Progenitor cell of endocrine pancreas (in vitro differentiated cells): ENCODE measurements at regions not wholly inside any gene's neighbourhood (a gene's known extent, or its start where the extent isn't known, plus 50 kb on each side); places are given as distances from the start of the nearest gene placed in this dataset.
"Not testable (repeated sequence)": the region's sequence is repeated elsewhere in the genome, so short reads cannot be mapped to it uniquely, and the experiment has no call there.

ENCODE experiments used
- DNase-seq: peaks from one replicate; pipeline ENCODE4 v3.0.0; 2021; ENCODE audit warnings: low spot score; ENCODE audit not compliant: unreplicated experiment
- H3K27ac Mint-ChIP-seq: 2 replicates; pipeline ENCODE4 v1.8.0; 2021; ENCODE audit warnings: mild to moderate bottlenecking, moderate library complexity, mixed read lengths
- H3K27me3 Mint-ChIP-seq: 2 replicates; pipeline ENCODE4 v1.8.0; 2021; ENCODE audit warnings: mixed read lengths
- H3K36me3 Mint-ChIP-seq: 2 replicates; pipeline ENCODE4 v1.8.0; 2022; ENCODE audit warnings: mixed read lengths; ENCODE audit not compliant: insufficient read depth
- H3K4me1 Mint-ChIP-seq: 2 replicates; pipeline ENCODE4 v1.8.0; 2021; ENCODE audit warnings: low read depth, mixed read lengths
- H3K4me3 Mint-ChIP-seq: 2 replicates; pipeline ENCODE4 v1.8.0; 2021; ENCODE audit warnings: low read depth, mild to moderate bottlenecking, moderate library complexity, mixed read lengths
- H3K9me3 Mint-ChIP-seq: 2 replicates; pipeline ENCODE4 v1.8.0; 2021; ENCODE audit warnings: low read depth, mixed read lengths
- TF ChIP-seq, protein P1 (sequence below): fragments of 200-600 bp; sonication (generic); IDR thresholded peaks from one replicate; pipeline ENCODE4 v1.5.0; 2021; ENCODE audit warnings: antibody characterized with exemption, mild to moderate bottlenecking; ENCODE audit not compliant: unreplicated experiment

DNA sequence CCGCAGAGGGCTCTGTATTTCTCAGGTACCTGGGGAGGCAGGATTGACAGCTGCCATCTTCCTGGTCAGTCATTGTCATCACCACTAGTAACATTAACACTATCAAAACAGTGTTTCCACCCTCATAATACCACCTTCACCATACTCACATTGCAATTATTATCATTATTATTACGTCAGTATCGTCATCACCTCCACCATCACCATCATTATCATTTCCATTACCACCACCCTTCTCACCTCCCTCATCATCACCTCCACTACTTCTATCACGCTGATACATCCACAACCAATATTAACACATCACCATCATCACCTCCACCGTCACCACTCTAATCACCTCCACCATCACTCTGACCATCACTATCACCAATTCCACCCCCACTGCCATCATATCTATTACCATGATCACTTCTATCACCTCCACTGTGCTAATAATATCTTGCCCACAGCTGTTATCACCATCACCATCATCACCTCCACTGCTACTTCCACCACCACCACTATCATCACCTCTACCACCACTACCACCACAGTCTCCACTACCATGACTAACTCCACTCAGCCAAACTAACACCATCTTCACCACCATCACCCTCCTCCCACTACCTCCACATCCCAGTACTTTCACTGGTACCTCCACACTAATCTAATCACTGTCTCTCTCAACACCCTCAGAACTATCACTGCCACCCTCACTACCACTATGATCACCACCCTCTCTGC lies 196.4 kb downstream of the RPS24 start:
- Mint-ChIP-seq H3K4me3 (no peak overlapping the region), H3K27ac (no peak overlapping the region), H3K4me1 (peaks cover 4% of the 10 kb centered on the region), H3K36me3 (no peaks in the 10 kb centered on the region), H3K9me3 (no peaks in the 10 kb centered on the region), H3K27me3 (peaks cover 26% of the 10 kb centered on the region)
- no peak for DNase-seq
- TF ChIP-seq, protein P1, sequence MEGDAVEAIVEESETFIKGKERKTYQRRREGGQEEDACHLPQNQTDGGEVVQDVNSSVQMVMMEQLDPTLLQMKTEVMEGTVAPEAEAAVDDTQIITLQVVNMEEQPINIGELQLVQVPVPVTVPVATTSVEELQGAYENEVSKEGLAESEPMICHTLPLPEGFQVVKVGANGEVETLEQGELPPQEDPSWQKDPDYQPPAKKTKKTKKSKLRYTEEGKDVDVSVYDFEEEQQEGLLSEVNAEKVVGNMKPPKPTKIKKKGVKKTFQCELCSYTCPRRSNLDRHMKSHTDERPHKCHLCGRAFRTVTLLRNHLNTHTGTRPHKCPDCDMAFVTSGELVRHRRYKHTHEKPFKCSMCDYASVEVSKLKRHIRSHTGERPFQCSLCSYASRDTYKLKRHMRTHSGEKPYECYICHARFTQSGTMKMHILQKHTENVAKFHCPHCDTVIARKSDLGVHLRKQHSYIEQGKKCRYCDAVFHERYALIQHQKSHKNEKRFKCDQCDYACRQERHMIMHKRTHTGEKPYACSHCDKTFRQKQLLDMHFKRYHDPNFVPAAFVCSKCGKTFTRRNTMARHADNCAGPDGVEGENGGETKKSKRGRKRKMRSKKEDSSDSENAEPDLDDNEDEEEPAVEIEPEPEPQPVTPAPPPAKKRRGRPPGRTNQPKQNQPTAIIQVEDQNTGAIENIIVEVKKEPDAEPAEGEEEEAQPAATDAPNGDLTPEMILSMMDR, result no peak

DNA sequence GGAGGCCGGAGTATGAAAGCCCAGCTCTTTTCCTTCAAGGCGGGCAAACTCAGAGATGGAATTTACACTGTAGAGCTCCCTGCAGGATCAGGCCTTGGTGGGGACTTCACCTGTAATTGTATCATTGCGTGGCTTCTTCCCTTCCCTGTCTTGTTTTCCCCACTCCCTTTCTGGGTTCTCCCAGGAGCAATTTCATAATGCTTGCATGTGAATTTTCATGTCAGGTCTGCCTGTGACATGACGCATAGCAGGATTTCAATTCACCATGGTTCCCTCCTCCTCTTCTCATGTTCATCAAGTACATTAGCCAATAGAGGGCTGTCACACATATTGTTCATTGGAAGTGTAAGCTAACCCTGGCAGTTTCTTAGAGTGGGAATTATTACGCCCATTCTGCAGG lies 197.7 kb downstream of the RPS24 start:
- Mint-ChIP-seq H3K36me3 (no peaks in the 10 kb centered on the region), H3K9me3 (no peaks in the 10 kb centered on the region), H3K4me3 (no peak overlapping the region), H3K4me1 (peaks cover 4% of the 10 kb centered on the region), H3K27ac (no peak overlapping the region), H3K27me3 (peaks cover 33% of the 10 kb centered on the region)
- TF ChIP-seq, protein P1, result no peak
- DNase-seq, result no peak

DNA sequence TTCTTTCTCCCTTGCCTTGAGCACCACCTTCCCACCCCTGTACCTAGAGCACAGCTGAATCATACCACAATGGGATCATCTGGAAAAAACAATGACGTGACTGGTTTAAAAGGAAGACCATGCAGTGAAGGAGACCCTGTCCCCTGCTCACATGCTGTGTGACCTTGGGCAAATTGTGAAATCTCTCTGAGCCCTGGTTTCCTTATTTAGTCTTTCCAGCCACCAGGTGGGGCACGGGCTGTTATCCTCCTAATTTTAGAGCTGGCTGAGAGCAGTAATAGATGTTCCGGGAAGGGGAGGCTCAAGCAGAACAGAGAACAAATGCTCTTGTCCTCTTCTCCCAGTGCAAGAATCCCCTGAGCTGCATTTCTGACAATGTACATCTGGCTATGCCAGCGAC lies 198.3 kb downstream of the RPS24 start:
- Mint-ChIP-seq H3K4me1 (peaks cover 4% of the 10 kb centered on the region), H3K4me3 (no peak overlapping the region), H3K36me3 (no peaks in the 10 kb centered on the region), H3K27me3 (peaks cover 34% of the 10 kb centered on the region), H3K9me3 (no peaks in the 10 kb centered on the region), H3K27ac (no peak overlapping the region)
- TF ChIP-seq, protein P1, result peak; percentile 22
- DNase-seq, result no peak

DNA sequence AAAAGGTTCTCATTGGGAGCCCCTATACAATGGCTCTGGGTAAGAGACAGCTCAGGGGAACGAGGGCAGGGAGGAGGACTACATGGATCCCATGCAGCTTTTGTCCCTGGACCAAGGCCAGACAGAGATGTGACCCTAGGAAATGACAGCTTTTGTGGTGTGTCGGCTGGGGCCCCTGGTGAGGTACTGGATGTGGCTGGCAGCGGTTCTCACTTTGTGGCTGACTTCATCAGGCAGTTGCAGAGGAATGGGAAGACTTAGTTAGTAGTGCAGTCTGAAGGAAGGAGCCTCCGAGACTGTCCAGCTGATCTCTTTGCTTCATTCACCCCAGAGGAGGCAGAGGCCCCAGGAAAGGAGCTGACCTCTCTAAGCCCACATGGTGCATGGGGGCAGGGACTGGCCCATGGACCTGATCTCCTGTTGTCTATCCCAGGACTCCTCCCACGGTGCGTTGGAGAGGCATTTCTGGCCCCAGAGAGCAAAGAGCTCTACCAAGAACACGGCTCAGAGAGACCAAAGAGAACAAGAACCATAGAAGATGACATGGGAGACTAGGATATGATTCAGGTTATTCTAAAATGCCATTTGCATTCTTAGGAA lies 202.9 kb downstream of the RPS24 start:
- Mint-ChIP-seq H3K27ac (no peak overlapping the region), H3K36me3 (no peaks in the 10 kb centered on the region), H3K27me3 (peaks cover 17% of the 10 kb centered on the region), H3K4me3 (no peak overlapping the region), H3K4me1 (peaks cover 4% of the 10 kb centered on the region), H3K9me3 (peaks cover 3% of the 10 kb centered on the region)
- no peak for DNase-seq
- TF ChIP-seq, protein P1, result no peak

GRCh38 chr10:78237951-78238350 lies 204.3 kb downstream of the RPS24 start:
- not testable (repeated sequence) for H3K27ac Mint-ChIP-seq, DNase-seq, H3K4me3 Mint-ChIP-seq, H3K4me1 Mint-ChIP-seq, H3K36me3 Mint-ChIP-seq, H3K9me3 Mint-ChIP-seq
- H3K27me3 Mint-ChIP-seq, result peaks cover 14% of the 10 kb centered on the region

DNA sequence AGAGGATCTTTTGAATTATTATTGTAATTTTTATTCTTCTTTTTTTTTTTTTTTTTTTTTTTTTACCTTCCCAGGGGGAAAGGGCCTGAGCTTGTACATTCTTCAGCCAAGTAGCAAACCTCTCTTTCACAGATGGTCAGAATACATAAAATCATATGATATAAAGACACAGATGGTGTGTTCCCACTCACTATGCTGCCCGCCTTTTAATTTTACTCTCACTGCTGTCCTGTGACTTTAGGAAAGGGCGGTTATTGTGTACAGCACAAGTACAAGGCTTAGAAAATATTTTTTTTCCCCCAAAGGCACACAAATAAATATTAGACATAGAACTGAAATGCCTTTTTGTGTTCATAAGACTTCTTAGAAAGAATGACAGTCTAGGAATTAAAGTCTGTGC lies 213.6 kb downstream of the RPS24 start:
- peaks cover 3% of the 10 kb centered on the region for H3K36me3 Mint-ChIP-seq
- peaks cover 17% of the 10 kb centered on the region for H3K9me3 Mint-ChIP-seq
- TF ChIP-seq, protein P1, result no peak
- H3K27me3 Mint-ChIP-seq, result no peaks in the 10 kb centered on the region
- no peak overlapping the region for H3K4me3 Mint-ChIP-seq
- no peak overlapping the region for H3K27ac Mint-ChIP-seq
- no peak for DNase-seq
- H3K4me1 Mint-ChIP-seq, result no peaks in the 10 kb centered on the region
